NCI-H524 treated with DMSO at 0.1 percent for 48 hours (cell line): ENCODE measurements at regions not wholly inside any gene's neighbourhood (a gene's known extent, or its start where the extent isn't known, plus 50 kb on each side); places are given as distances from the start of the nearest gene placed in this dataset.
"Not testable (repeated sequence)": the region's sequence is repeated elsewhere in the genome, so short reads cannot be mapped to it uniquely, and the experiment has no call there.

Experiments
- DNase-seq: peaks from one replicate; lab custom pipeline; 2025; lab: John Stamatoyannopoulos, UW

DNA sequence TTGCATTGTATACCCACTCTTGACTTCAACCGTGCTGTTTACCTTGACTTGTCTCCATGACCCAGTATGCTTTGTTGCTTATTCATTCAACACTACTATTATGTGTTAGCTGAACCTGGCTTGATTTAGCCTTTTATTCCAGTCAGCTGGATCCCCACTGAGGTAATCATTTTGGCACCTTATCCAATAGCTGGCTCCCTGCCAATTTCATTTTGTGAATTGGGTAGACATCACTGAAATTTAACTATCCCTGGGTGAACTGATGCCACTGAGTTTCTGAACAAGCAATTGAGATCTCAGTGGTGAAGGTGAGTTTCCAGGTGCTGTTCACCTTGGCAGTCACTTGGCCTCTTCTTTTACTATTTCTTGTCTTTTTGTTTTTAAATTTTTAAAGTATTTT is 584.3 kb downstream of the ADCYAP1 start:
- DNase-seq, result no peak

DNA sequence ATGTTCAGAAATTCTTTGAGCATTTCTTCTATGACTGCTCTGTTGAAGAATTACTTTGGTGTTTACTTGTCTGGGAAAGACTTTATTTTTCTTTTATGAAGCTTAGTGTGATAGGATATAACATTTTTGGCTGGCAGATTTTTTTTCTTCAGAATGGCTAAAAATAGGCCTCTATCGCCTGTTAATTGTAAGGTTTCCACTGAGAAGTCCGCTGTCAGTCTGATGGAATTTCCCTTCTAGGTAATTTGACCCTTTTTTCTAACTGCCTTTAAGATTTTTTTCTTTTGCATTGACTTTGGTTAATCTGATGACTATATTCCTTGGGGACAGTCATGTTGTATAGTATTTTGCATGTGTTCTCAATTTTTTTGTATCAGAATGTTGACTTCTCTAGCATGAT is 590.7 kb downstream of the ADCYAP1 start:
- no peak for DNase-seq

- DNase-seq, result no peak
These were observed 591.4 kb downstream of the ADCYAP1 start for GRCh38 chr18:1496096-1496495.

DNA sequence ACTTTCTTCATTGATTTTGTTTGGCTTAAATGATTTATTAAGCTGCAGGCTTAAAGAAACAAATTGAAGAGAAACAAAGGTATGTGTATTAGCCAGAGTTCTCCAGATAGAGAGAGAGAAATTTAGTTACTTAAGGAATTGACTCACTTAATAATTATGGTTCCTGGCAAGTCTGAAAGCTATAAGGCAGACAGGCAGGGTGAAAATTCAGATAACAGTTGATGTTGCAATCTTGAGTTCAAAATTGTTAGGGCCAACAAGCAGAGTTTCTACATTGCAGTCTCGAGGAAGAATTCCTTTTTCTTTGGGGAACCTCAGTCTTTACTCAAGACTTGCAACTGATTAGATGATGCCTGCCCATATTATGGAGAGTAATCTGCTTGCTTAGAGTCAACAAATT is 593.5 kb downstream of the ADCYAP1 start:
- no peak for DNase-seq

GRCh38 chr18:1499265-1499664 is 594.6 kb downstream of the ADCYAP1 start:
- DNase-seq, result no peak

GRCh38 chr18:1503847-1504246 is 599.2 kb downstream of the ADCYAP1 start:
- no peak for DNase-seq

- DNase-seq, result no peak
These were observed 601.2 kb downstream of the ADCYAP1 start for GRCh38 chr18:1505856-1506255.

GRCh38 chr18:1510542-1511179 is 606.0 kb downstream of the ADCYAP1 start:
- no peak for DNase-seq

DNA sequence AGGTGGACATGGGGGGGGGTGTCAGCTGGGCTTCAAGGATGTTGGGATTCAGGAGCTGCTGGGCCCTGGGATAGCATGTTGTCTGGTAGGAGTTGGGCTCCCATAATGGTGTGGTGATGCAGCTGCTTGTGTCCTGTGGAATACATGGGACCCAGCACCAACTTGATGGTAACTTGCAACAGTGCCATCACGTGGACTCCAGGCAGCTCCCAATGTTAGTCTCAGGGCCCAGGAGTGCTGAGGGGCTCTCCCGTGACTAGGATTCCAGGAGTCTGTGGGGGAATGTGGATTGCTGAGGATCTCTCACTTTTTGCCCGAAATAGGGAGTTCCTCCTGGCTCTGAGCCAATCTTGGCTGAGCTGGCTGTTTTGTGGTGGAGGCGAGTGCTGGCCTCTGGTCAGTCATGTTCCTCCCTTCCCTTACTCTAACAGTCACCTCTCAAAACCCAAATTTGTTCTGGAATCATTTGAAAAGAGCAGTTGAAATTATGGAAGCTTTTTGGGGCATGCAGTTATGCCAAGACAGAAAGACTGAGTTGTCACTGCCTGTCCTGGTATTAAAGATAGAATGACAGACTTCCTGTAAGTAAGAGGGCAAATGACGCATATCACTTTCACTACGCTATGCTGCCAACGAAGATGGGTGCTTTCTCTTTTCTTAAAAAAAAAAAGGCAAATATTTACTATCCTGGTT is 607.1 kb downstream of the ADCYAP1 start:
- DNase-seq, result no peak

GRCh38 chr18:1513519-1513918 is 608.8 kb downstream of the ADCYAP1 start:
- no peak for DNase-seq

DNA sequence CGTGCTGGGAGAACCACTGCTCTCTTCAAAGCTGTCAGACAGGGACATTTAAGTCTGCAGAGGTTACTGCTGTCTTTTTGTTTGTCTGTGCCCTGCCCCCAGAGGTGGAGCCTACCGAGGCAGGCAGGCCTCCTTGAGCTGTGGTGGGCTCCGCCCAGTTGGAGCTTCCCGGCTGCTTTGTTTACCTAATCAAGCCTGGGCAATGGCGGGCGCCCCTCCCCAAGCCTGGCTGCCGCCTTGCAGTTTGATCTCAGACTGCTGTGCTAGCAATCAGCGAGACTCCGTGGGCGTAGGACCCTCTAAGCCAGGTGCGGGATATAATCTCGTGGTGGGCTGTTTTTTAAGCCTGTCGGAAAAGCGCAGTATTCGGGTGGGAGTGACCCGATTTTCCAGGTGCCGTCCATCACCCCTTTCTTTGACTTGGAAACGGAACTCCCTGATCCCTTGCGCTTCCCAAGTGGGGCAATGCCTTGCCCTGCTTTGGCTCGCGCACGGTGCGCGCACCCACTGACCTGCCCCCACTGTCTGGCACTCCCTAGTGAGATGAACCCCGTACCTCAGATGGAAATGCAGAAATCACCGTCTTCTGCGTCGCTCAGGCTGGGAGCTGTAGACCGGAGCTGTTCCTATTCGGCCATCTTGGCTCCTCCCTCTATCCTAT is 617.0 kb downstream of the ADCYAP1 start:
- DNase-seq, result not testable (repeated sequence)

DNA sequence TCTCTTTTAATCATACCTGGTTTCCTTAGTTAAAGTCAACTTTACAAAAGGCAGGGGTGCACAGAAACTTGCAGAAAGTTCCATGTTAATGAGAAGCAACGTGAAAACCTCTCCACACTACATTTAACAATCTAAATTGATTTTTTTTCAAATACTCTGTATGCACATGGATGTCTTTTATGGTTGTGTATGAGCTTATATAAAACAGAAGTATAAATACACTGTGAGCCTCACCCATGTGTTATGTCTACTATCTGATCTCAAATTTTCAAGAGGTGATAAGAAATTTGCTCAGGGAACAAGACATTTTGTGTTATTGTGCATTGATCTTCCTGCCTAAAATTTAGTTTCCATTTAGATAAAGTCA is 617.6 kb downstream of the ADCYAP1 start:
- DNase-seq, result no peak

DNA sequence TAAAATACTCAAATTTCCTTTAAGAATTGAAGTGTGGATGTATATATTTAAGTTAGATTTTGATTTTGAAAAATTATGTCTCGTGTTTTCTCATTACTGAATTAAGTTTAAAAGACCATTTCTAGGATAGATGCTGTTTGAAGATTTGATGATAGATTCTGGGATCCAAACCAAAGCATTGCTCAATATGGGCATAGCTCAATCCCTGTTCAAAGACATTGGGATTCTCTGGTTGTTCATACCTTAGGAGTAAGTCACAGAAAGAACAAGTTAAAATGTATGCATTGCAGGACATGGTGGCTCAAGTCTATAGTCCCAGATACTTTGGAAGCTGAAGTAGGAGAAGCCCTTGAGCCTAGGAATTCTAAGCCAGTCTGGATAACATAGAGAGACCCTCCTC is 622.3 kb downstream of the ADCYAP1 start:
- DNase-seq, result no peak

GRCh38 chr18:1527805-1528204 is 623.1 kb downstream of the ADCYAP1 start:
- DNase-seq, result no peak

- no peak for DNase-seq
These were observed 623.8 kb downstream of the ADCYAP1 start for GRCh38 chr18:1528447-1528846.

DNA sequence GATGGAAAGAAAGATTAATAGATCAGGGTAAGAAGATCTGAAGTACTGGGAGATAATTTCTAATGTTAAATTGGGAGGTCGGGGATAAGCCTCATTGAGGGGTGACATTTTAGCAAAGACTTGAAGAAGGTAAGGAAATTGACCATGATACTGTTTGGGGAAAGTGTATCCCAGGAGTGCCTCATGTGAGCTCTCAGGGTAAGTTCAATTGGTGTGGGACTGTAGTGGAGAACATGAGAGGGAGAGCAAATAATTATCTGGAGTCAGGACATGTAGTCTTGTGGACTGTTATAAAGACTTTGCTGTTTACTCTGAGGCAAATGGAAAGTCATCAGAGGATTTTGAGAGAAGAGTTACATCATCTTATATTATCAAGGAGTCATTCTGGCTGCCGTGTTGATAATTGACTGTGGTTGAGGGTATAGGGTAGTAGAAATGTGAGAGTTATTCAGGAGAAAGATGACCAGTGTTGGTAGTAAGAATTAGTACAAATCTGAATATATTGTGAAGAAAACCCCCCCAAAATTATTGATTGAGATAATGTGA is 624.4 kb downstream of the ADCYAP1 start:
- DNase-seq, result no peak

DNA sequence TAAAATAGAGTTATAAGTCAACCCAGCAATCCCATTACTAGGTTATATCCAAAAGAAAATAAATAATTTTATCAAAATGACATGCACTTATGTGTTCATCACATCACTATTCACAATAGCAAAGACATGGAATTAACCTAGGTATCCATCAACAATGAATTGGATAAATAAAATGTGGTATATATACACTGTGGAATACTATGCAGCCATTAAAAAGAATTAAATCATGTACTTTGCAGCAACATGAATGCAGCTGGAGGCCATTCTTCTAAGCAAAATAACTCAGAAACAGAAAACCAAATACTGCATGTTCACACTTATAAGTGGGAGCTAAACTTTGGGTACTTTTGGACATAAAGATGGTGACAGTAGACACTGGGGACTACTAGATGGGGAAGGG is 626.0 kb downstream of the ADCYAP1 start:
- DNase-seq, result no peak

- no peak for DNase-seq
These were observed 634.6 kb downstream of the ADCYAP1 start for GRCh38 chr18:1539276-1539675.

GRCh38 chr18:1541478-1541877 is 636.8 kb downstream of the ADCYAP1 start:
- DNase-seq, result no peak

GRCh38 chr18:1542230-1542774 is 637.6 kb downstream of the ADCYAP1 start:
- no peak for DNase-seq

DNA sequence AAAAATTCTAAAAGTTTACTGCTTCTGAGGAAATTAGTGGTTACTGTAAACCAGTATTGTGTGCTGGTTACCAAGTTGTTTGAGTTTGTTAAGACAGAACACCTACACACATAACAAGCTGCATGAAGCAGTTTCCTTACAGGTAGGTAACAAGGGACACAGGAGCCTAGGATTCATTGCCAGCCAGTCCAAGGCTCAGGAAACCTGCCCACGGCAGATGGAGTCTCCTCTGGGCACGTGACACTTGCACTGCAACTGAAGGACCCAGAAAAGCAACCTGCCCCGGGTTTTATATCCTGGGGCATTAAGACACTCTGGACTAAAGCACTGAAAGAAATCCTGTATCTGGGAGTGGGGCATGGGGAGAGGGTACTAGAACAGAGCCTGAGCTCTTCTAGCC is 639.3 kb downstream of the ADCYAP1 start:
- no peak for DNase-seq

DNA sequence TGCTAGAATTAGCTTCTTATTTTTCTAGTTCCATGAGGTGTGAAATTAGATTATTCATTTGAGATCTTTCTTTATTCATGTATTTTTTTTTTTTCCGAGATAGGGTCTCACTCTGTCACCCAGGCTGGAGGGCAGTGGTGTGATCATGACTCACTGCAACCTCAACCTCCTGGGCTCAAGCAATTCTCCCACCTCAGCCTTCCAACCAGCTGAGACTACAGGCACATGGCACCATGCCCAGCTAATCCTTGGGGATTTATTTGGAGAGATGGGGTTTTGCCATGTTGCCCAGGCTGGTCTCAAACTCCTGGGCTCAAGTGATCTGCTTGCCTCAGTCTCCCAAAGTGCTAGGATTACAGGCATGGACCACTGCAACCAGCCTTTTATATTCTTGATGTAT is 653.0 kb downstream of the ADCYAP1 start:
- not testable (repeated sequence) for DNase-seq

GRCh38 chr18:1559563-1559962 is 654.9 kb downstream of the ADCYAP1 start:
- DNase-seq, result no peak
